ENCODE measurements at regions not wholly inside any gene's neighbourhood (a gene's known extent, or its start where the extent isn't known, plus 50 kb on each side); places are given as distances from the start of the nearest gene placed in this dataset.
"Not testable (repeated sequence)": the region's sequence is repeated elsewhere in the genome, so short reads cannot be mapped to it uniquely, and the experiment has no call there.

DNA sequence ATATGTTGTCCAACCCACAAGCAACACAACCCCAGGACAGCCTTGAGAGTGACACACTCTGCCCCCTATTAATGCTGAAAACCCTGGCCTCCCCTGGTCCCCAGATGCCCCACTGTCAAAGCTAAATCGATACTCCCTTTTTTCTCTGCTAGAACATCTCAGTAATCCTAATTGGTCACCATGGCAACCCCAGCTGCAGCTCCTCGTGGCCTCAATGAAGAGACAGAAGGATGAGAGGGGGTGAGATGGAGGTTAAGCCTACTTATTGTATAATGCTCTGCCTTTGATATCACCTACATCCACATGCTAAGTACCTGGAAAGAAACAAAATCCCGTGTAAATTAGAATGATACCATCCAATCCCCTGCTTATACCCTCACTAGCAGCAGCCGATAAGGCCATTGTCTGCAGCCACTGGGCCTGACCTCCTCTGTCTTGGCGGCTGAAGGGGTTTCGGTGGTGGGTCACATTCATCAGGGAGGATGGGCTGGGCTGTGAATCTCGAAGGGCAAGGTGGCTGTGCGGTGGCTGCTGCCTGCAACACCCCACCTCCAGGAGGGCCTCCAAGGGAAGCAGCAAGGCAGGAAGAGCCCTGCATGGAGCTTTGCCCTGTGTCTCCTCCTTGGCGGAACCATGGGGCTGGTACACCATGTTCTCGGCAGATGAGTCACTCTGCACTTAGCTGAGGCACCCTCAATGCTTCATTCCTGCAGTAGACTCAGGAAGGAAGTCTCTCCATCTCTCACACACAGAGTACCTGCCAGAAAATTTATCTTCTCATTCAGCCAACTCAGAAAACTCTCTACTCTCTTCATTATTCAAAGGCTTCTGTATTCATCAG is 399.5 kb downstream of the BUD13 start:
- no peak for DNase-seq (ENCODE audit: low spot score)

DNA sequence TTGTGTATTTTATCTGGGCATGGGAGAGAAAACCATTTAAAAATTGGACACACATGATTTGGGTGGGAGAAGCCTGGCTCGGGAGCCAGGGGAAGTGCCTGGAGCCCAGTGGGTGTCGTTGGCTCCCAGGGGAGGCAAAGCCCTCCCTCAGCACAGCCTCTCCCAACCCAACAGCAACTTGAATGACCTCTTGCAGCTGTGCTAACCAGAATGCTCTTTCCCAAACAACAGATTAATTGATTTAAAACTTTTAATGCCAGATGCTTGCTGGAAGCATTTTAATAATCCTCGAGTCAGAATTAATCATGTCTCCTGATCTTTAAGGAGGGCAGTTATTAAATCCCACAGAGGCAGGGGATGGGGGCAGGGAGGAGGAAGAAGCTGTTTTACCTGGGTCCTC is 401.6 kb downstream of the BUD13 start:
- no peak for DNase-seq (ENCODE audit: low spot score)

GRCh38 chr11:116368784-116369183 is 404.0 kb downstream of the BUD13 start:
- DNase-seq (ENCODE audit: low spot score): no peak

DNA sequence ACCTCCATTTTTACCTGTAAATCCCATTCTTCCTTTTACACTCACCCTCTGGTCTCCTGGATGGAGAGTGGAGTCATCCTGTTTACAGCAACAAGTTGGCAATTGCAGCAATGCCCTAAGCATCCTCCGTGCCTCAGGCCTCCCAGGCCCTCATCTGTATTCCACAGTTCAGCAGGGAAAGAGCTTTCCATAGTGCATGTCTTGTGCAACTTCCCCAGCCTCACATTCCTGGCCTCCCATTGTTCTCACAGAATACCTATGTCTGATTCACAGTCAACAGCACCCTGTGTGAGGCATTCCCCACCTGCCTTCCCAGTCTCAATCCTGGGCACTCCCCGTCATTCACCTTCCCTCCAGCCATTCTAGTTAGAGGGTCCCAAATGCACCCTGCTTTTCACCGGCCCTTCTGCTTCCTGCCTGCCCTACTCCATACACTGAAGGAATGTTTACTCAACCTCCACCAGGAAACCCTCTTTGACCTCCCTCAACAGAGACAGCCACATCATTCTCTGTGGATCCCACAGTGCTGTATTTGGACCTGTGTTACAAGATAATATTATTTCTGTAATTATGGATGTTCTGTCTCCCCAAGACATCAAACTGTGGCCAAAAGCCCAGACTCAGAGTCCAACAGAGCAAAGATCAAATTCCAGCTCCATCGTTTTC is 405.7 kb downstream of the BUD13 start:
- no peak for DNase-seq (ENCODE audit: low spot score)

DNA sequence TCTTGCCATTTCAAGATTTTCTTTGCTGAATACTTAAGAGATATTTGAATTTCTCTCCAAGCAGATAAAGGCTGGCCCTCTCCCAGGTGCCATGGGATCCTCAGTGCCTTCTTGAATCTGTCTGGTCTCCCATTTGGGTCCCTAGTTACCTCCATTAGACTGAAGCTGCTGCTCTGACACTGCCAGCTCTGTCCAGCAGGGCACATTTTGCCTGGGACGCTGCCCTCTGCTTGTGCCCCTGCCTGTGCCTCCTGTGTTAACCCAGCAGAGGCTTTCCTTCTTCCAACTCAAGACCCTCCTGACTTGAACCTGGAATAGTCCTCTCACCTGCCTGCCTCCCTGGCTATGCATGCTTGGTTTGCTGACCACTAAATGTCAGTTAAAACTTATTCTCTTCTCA is 406.3 kb downstream of the BUD13 start:
- DNase-seq (ENCODE audit: low spot score): no peak

DNA sequence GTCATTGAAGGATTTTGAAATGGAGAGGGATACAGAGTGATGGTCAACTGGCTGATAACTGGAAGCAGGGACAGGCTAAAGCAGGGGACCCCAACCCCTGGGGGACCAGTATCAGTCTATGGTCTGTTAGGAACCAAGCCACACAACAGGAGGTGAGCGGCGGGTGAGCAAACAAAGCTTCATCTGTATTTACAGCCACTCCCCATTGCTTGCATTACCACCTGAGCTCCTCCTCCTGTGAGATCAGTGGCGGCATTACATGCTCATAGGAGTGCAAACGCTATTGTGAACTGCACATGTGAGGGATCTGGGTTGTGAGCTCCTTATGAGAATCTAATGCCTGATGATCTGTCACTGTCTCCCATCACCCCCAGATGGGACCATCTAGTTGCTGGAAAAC is 407.9 kb downstream of the BUD13 start:
- not testable (repeated sequence) for DNase-seq (ENCODE audit: low spot score)

- no peak for DNase-seq (ENCODE audit: low spot score)
Measured at GRCh38 chr11:116364348-116364747, 408.4 kb downstream of the BUD13 start.

DNA sequence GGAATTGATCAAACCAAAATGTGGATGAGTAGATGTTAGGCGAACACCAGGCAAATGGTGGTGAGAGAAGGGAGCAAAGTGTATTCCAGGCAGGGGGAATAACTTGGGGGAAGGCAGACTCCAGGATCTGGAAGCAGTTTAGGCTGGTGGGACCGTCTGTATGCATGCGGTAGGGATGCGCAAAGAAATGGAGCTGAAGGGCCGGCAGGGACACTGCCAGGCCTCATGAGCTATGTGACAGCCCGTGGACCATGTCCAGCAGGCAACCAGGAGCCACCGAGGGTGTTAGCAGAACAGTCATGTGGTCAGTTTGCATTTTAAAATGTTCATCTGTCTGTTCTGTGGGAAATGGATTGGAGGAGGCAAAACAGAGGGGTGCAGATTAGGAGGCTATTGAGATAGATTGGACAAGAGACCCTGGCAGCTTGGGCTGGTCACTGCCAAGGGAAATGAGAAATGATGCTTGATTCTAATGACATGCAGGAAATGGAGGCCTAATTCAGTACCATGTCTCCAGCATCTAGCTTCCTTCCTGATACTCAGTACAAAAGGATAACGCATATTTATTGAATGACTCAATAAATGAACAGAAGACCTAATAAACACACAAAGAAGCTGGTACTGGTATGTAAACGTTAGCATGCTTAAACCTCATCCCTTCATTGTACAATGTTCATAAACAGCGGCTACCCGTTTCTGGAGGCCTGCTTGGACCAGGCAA is 412.4 kb downstream of the BUD13 start:
- no peak for DNase-seq (ENCODE audit: low spot score)

DNA sequence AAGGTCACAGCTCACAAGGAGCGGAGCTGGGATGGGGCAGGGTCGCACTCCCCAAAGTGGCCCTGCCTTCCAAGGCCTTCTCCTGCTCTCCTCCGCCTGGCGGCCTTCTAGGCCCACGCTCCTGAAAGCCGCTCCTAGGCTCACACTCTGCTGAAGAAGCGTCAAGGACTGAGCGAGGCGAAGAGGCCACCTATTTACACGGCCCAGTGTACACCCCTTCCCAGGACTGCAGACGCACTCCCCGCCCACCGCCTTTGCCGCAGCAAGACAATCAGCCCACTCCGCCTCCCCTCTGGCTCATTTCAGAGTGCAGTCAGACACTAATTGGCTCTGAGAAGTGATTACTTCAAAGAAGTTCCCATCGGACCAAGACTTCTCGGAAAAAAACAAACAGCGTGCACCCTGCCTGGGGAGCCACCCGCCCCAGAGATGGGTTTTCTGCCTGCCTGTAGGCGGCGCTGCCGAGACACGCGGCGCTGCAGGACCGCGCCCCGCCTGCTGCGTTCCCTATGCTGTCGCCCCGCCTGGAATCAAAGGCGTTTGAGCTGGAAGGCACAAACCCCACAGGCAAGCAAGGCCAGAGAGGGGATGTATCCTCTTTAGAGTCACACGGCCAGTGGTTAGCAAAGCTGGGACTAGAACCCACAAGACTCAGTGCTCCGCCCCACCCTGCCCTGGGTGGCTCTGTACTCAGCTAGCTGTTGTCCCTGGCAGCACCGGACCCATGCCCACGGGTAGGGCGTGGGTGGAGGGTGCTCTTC is 414.8 kb downstream of the BUD13 start:
- no peak for DNase-seq (ENCODE audit: low spot score)

- DNase-seq (ENCODE audit: low spot score): no peak
Measured at GRCh38 chr11:116356451-116356850, 416.3 kb downstream of the BUD13 start.

- no peak for DNase-seq (ENCODE audit: low spot score)
Measured at GRCh38 chr11:116355104-116355503, 417.7 kb downstream of the BUD13 start.

DNA sequence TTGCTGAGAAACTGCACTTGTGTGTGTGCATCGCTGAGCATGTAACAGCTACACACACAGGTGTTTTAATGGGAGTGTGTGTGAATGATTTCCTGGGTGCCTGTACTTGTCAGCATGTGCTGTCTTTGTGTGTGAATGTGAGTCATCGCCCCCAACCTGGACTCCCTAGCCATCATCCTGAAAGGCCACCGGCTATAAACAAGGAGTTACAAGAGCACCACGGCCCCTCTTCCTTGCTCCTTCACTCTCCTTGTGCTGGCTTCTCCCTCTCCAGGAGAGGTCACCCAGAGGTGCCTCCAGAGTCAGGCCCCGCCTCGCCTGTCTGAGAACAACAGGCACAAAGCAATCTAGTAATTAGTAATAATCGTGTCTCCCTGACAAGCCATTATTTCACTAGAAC is 419.2 kb downstream of the BUD13 start:
- DNase-seq (ENCODE audit: low spot score): no peak

GRCh38 chr11:116352881-116353280 is 419.9 kb downstream of the BUD13 start:
- no peak for DNase-seq (ENCODE audit: low spot score)

GRCh38 chr11:116348226-116348625 is 424.6 kb downstream of the BUD13 start:
- DNase-seq (ENCODE audit: low spot score): no peak

DNA sequence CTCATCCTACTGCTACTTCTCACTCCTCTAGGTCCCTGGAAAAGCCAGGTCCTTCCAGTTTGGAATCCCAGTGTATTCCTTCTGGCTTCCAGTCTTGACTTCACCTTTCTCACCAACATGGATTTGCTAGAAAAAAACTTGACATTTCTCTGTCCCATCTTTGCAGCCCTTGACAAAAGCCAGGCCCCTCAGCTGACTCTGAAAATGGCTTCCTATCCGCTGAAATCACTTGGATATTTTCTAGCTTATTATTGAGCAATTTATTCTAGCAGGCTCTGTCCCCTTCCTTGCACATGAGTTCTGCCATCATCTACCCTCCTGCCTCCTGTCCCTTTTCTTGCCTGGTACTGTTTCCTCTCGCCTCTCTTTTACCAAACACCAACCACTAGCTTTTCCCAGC is 427.2 kb downstream of the BUD13 start:
- DNase-seq (ENCODE audit: low spot score): no peak

- no peak for DNase-seq (ENCODE audit: low spot score)
Measured at GRCh38 chr11:116344601-116345000, 428.2 kb downstream of the BUD13 start.

DNA sequence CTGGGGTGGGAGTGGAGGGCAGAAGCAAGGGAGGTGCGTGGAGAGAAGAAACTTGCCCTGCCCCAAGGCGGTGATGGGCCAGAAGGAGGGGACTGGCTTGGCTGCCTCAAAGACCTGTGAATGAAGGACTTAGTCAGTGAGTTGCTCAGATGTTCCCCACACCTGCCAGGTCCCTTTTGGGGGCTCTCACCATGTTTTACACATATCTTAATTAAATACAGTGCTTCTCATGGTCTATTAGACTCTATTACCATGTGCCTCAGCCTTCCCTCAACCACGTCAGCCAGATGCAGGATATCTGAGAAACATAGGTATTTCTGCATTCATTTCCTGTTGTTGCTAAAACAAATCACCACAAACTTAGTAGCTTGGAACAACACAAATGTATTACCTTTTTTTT is 429.5 kb downstream of the BUD13 start:
- no peak for DNase-seq (ENCODE audit: low spot score)

GRCh38 chr11:116342148-116342547 is 430.6 kb downstream of the BUD13 start:
- DNase-seq (ENCODE audit: low spot score): no peak

DNA sequence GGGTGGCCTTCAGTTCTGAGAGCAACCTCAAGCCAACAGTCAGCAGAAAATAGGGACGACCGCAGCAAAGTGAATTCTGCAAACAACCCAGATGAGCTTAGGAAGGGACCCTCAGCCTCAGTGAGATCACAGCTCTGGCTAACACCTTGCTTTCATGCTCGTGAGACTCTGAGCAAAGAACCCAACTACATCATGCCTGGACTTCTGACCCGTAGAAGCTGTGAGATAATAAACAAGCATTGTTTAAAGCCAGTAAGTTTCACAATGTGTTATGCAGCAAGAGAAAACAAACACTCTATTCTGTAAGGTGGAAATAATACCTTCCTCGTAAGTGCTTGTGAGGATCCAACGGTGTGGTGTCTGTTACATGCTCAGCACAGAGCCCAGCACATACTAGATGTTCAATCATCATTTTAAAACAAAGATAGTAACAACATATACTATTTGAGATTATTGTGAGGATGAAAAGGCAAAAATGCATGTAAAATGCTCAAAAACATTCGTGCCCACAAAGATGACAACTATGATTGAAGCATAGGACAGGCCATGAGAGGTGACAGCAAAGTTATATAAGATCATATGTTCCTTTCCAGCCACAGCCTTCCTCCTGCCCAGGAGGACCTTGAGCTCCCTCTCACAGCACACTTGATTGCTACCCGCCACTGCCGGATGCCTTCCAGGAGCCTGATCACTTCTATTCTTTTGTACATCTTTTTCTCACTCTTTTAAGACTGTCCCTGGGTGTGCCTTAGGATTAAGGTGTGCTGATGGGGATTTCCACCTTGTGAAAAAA is 433.3 kb downstream of the BUD13 start:
- no peak for DNase-seq (ENCODE audit: low spot score)

GRCh38 chr11:116338500-116338899 is 434.3 kb downstream of the BUD13 start:
- not testable (repeated sequence) for DNase-seq (ENCODE audit: low spot score)

DNA sequence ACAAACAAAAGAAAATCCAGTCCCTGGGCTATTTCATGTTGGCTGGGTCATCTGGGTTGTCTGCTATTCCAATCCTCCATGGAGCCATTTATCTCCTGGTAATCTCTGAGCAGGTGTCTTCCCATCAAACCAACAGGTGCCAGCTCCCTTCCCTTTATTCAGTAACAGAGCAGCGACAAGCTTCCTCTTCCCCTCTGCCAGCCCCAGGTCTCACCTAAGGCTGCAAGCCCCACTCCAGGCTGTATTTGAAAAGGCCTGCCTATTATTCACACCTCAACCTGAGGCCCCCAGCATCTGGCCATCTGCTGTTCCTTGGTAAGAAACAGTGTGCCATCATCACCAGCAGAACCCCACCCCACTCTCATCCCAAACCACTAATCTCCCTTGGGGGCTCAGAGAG is 436.2 kb downstream of the BUD13 start:
- DNase-seq (ENCODE audit: low spot score): no peak

Measured in GM03348 (cell line).